Kidney (tissue), 13 donors: ENCODE measurements at regions not wholly inside any gene's neighbourhood (a gene's known extent, or its start where the extent isn't known, plus 50 kb on each side); places are given as distances from the start of the nearest gene placed in this dataset.

Experiments used
- DNase-seq, 5 donors: peaks; one replicate each; pipeline ENCODE4 v3.0.0-alpha.2; 2013 to 2020
- FAIRE-seq: peaks from 2 replicates; lab custom pipeline; 2012; peaks lifted over from hg19 to GRCh38; lab: Jason Lieb, UNC
- H3K27ac ChIP-seq, 2 donors: one replicate each; pipeline ENCODE4 v1.7.0; 2013; ENCODE audit warnings: low read depth in 2 of 2, low read length in 2 of 2, inconsistent platforms in 1 of 2
- H3K27me3 ChIP-seq: one replicate; pipeline ENCODE4 v1.7.1; 2013; ENCODE audit warnings: low read length, inconsistent platforms; ENCODE audit not compliant: control insufficient read depth, insufficient read depth
- H3K36me3 ChIP-seq, 3 donors: one replicate each; pipeline versions ENCODE4 v1.7.0 to v1.7.1; 2013; ENCODE audit warnings: low read length in 3 of 3, control low read depth in 1 of 3, inconsistent platforms in 1 of 3; ENCODE audit not compliant: insufficient read depth in 3 of 3, control insufficient read depth in 2 of 3
- H3K4me1 ChIP-seq, 3 donors: one replicate each; pipeline versions ENCODE4 v1.7.0 to v1.7.1; 2013; ENCODE audit warnings: low read length in 3 of 3, inconsistent platforms in 1 of 3, low read depth in 1 of 3; ENCODE audit not compliant: control insufficient read depth in 2 of 3, insufficient read depth in 2 of 3
- H3K4me3 ChIP-seq, 3 donors: one replicate each; pipeline versions ENCODE4 v1.7.0 to v1.8.1; 2013; ENCODE audit warnings: low read length in 3 of 3, control low read depth in 1 of 3, inconsistent platforms in 1 of 3
- H3K9ac ChIP-seq, 3 donors: one replicate each; pipeline versions ENCODE4 v1.7.0 to v1.7.1; 2013; ENCODE audit warnings: low read length in 3 of 3, control low read depth in 1 of 3, inconsistent platforms in 1 of 3
- H3K9me3 ChIP-seq, 3 donors: one replicate each; pipeline versions ENCODE4 v1.7.0 to v1.7.1; 2013; ENCODE audit warnings: low read length in 3 of 3, control low read depth in 1 of 3, inconsistent platforms in 1 of 3; ENCODE audit not compliant: control insufficient read depth in 2 of 3, insufficient read depth in 1 of 3
- intact Hi-C: fragments of 100-400 bp; cut with DNase I; formaldehyde crosslinking; loops from one replicate; pipeline ENCODE4 v1.11.1; 2022
- TF ChIP-seq, protein P1 (sequence below): IDR thresholded peaks from 3 replicates; pipeline ENCODE4 v1.5.1; 2012; ENCODE audit warnings: mild to moderate bottlenecking, moderate library complexity, borderline replicate concordance; ENCODE audit not compliant: insufficient read depth; ENCODE audit errors: extremely low read depth
- donor health status: control.
- donor health status: control.
- donor health status: control.
- donor health status: control.
- donor health status: control.
- donor health status: DM: yes; HTN: yes; CAD: no.
- donor health status: Normal renal cell carcinoma (clear cell type).

DNA sequence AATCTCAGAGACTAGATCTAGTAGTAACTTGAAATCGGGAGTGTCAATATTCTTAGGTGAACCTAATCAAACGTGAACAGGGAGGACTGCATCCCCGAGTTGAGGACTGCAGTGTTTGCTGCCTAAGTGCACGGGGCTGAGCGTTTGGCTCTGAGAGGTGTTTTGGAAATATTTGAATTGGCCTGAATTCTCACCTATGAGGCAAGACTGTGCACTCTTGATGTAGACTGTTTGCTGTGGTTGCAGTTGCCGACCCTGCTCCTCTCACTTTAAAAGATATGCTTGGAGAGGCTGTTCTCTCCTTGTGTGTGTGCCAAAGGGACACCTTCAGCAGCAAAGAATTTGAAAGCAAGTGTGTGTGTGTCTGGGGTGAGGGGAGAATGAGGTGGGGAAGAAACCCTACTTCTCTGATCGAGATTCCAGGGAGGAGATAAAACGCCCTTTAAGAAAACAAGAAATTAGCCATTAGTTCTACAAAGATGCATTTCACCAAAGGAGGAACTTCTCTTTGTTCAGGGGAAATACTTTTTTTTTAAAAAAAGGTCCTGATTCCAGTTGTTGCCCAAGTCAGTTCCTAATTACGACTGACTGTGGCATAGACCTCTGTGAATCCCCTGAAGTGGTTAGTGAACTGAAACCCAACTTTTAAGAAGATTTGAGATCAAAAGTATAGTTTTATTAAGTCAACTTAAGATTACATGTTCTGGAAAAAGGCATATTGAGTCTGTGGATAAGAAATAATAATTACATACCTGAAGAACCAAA is 106.6 kb downstream of the DYRK2 start:
- DNase-seq: no peak
- Histone ChIP-seq H3K9me3 (no peaks in the 10 kb centered on the region), H3K27me3 (no peaks in the 10 kb centered on the region), H3K36me3 (no peaks in the 10 kb centered on the region), H3K27ac (no peak overlapping the region), H3K4me3 (no peak overlapping the region), H3K9ac (no peak overlapping the region), H3K4me1 (no peaks in the 10 kb centered on the region)
- intact Hi-C loops: no loop called here
- no peak for FAIRE-seq
- TF ChIP-seq, protein P1, sequence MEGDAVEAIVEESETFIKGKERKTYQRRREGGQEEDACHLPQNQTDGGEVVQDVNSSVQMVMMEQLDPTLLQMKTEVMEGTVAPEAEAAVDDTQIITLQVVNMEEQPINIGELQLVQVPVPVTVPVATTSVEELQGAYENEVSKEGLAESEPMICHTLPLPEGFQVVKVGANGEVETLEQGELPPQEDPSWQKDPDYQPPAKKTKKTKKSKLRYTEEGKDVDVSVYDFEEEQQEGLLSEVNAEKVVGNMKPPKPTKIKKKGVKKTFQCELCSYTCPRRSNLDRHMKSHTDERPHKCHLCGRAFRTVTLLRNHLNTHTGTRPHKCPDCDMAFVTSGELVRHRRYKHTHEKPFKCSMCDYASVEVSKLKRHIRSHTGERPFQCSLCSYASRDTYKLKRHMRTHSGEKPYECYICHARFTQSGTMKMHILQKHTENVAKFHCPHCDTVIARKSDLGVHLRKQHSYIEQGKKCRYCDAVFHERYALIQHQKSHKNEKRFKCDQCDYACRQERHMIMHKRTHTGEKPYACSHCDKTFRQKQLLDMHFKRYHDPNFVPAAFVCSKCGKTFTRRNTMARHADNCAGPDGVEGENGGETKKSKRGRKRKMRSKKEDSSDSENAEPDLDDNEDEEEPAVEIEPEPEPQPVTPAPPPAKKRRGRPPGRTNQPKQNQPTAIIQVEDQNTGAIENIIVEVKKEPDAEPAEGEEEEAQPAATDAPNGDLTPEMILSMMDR: no peak

DNA sequence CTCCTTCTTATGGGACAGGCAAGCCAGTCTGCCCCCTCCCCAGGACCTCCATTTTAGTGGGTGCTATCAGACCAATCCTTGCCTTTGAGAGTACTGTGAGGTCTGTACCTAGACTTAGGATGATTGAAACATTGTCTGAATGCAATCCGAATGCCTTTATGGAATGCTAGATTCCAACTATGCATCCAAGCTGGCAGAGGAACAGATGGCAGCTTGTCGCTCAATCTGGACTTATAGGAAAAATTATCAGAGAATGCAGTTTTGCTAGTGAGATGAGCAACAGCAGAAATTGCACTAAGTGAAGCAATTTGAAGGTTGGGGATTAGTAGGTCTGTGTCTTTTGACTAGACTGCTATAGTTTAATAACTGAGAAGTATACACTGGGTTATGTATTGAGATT is 109.1 kb downstream of the DYRK2 start:
- Histone ChIP-seq H3K27me3 (no peaks in the 10 kb centered on the region), H3K9me3 (no peaks in the 10 kb centered on the region), H3K36me3 (no peaks in the 10 kb centered on the region), H3K9ac (no peak overlapping the region), H3K4me3 (no peak overlapping the region), H3K4me1 (no peaks in the 10 kb centered on the region), H3K27ac (no peak overlapping the region)
- DNase-seq: no peak
- FAIRE-seq: no peak
- TF ChIP-seq, protein P1: no peak
- intact Hi-C loops: no loop called here

DNA sequence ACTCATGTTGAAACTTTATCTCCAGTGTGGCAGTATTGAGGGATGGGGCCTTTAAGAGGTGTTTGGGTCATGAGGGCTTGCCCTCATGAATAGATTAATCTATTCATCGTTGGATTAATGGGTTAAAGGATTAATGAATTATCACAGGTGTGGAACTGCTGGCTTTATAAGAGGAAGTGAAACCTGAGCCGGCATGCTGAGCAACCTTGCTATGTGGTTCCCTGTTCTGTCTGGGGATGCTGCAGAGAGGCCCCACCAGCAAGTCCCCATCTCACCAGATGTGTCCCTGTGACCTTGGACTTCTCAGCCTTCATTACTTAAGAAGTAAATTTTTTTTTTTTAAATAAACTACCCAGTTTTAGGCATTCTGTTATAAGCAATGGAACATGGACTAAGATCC is 109.6 kb downstream of the DYRK2 start:
- H3K9me3 ChIP-seq: no peaks in the 10 kb centered on the region
- FAIRE-seq (no peak), DNase-seq (no peak)
- no peak overlapping the region for H3K27ac ChIP-seq
- H3K27me3 ChIP-seq: no peaks in the 10 kb centered on the region
- H3K4me3 ChIP-seq: no peak overlapping the region
- TF ChIP-seq, protein P1: no peak
- H3K9ac ChIP-seq: no peak overlapping the region
- intact Hi-C loops: no loop called here
- H3K36me3 ChIP-seq: no peaks in the 10 kb centered on the region
- no peaks in the 10 kb centered on the region for H3K4me1 ChIP-seq
